WTC11 (cell line): ENCODE measurements at regions not wholly inside any gene's neighbourhood (a gene's known extent, or its start where the extent isn't known, plus 50 kb on each side); places are given as distances from the start of the nearest gene placed in this dataset.

ENCODE experiments used
- ATF2 ChIP-seq: sonication (generic); formaldehyde crosslinking; IDR thresholded peaks from 2 replicates; pipeline ENCODE4 v1.8.1; 2022; ENCODE audit warnings: low read depth, missing genetic modification reagents, borderline replicate concordance
- CTCF ChIP-seq: fragments of 200-600 bp; IDR thresholded peaks from 2 replicates; pipeline ENCODE4 v1.8.0; 2022; ENCODE audit warnings: antibody characterized with exemption
- ESRRA ChIP-seq: sonication (generic); formaldehyde crosslinking; IDR thresholded peaks from 2 replicates; pipeline ENCODE4 v1.8.1; 2022; ENCODE audit warnings: mild to moderate bottlenecking, missing genetic modification reagents, borderline replicate concordance
- IRF1 ChIP-seq: sonication (generic); formaldehyde crosslinking; IDR thresholded peaks from 2 replicates; pipeline ENCODE4 v1.8.0; 2023; ENCODE audit warnings: missing genetic modification reagents
- JUN ChIP-seq: sonication (generic); formaldehyde crosslinking; IDR thresholded peaks from 2 replicates; pipeline ENCODE4 v1.8.0; 2023; ENCODE audit warnings: mild to moderate bottlenecking, missing genetic modification reagents
- NFYB ChIP-seq: sonication (generic); formaldehyde crosslinking; conservative IDR thresholded peaks from 2 replicates; pipeline ENCODE4 v1.8.0; 2022; ENCODE audit warnings: low read depth, missing genetic modification reagents
- PRDM15 ChIP-seq: sonication (generic); formaldehyde crosslinking; IDR thresholded peaks from 2 replicates; pipeline ENCODE4 v1.8.0; 2022; ENCODE audit warnings: missing genetic modification reagents
- SP1 ChIP-seq: sonication (generic); formaldehyde crosslinking; conservative IDR thresholded peaks from 2 replicates; pipeline ENCODE4 v1.8.1; 2022; ENCODE audit warnings: missing genetic modification reagents
- USF2 ChIP-seq: sonication (generic); formaldehyde crosslinking; IDR thresholded peaks from 2 replicates; pipeline ENCODE4 v1.8.1; 2023; ENCODE audit warnings: mild to moderate bottlenecking, missing genetic modification reagents, moderate library complexity
- ZBTB21 ChIP-seq: sonication (generic); formaldehyde crosslinking; IDR thresholded peaks from 2 replicates; pipeline ENCODE4 v1.8.1; 2023; ENCODE audit warnings: mild to moderate bottlenecking, missing genetic modification reagents, borderline replicate concordance
- ZNF121 ChIP-seq: sonication (generic); formaldehyde crosslinking; IDR thresholded peaks from 2 replicates; pipeline ENCODE4 v1.8.0; 2023; ENCODE audit warnings: missing genetic modification reagents
- ZNF512 ChIP-seq: sonication (generic); formaldehyde crosslinking; IDR thresholded peaks from 2 replicates; pipeline ENCODE4 v1.8.1; 2022; ENCODE audit warnings: missing genetic modification reagents, borderline replicate concordance

GRCh38 chr15:22258009-22258397 is 177.7 kb downstream of the OR4M2 start:
- TF ChIP-seq CTCF = no peak
- TF ChIP-seq IRF1 (CRISPR knock-in tag) = no peak
- TF ChIP-seq ATF2 (CRISPR knock-in tag) = no peak
- TF ChIP-seq ZBTB21 = no peak
- no peak for TF ChIP-seq NFYB (CRISPR knock-in tag)
- TF ChIP-seq USF2 (CRISPR knock-in tag) = no peak
- TF ChIP-seq SP1 = no peak
- no peak for TF ChIP-seq ZNF512 (CRISPR knock-in tag)
- no peak for TF ChIP-seq ZNF121 (CRISPR knock-in tag)
- TF ChIP-seq JUN (CRISPR knock-in tag) = no peak
- TF ChIP-seq ESRRA (CRISPR knock-in tag) = no peak
- no peak for TF ChIP-seq PRDM15
